Caco-2 (cell line): ENCODE measurements at regions not wholly inside any gene's neighbourhood (a gene's known extent, or its start where the extent isn't known, plus 50 kb on each side); places are given as distances from the start of the nearest gene placed in this dataset.

Experiments
- BruUV-seq: library from RNA; stranded (reverse); fragments of 400-500 nt; replicated peaks from 2 replicates; lab custom pipeline; 2021; lab: Mats Ljungman, UMichigan
- CTCF ChIA-PET: fragments of 300-600 bp; sonication (Branson Sonifier 250); formaldehyde crosslinking; loops from one replicate; lab custom pipeline; 2022; ENCODE audit warnings: antibody characterized with exemption; lab: Charles Lee
- POLR2A ChIA-PET: fragments of 300-600 bp; sonication (Branson Sonifier 250); formaldehyde crosslinking; loops from one replicate; lab custom pipeline; 2022; ENCODE audit warnings: antibody characterized with exemption; lab: Charles Lee
- DNase-seq, 2 experiments: peaks; one replicate each; pipeline versions ENCODE4 v3.0.0 to v3.0.0-alpha.2; 2020 to 2022
- H3K27me3 ChIP-seq: replicated peaks from 2 replicates; pipeline ENCODE4 v1.6.0; 2011; ENCODE audit warnings: low read length; ENCODE audit not compliant: control insufficient read depth, insufficient read depth
- H3K36me3 ChIP-seq: 2 replicates; pipeline ENCODE4 v1.5.1; 2011; ENCODE audit warnings: low read length; ENCODE audit not compliant: control insufficient read depth, insufficient read depth
- H3K4me1 ChIP-seq: fragments of 250-450 bp; sonication (Bioruptor Pico); 2 replicates; pipeline ENCODE4 v1.5.1; 2020; ENCODE audit warnings: mild to moderate bottlenecking
- H3K4me3 ChIP-seq: 2 replicates; pipeline ENCODE4 v1.5.1; 2011; ENCODE audit warnings: low read depth, mild to moderate bottlenecking, control low read depth, low read length
- H3K9me3 ChIP-seq: fragments of 250-450 bp; sonication (Bioruptor Pico); 2 replicates; pipeline ENCODE4 v1.5.1; 2020; ENCODE audit warnings: mild to moderate bottlenecking, moderate library complexity
- H3K27ac Mint-ChIP-seq: one replicate; pipeline ENCODE4 v1.8.0; 2022; ENCODE audit warnings: mixed read lengths; ENCODE audit not compliant: unreplicated experiment
- H3K27me3 Mint-ChIP-seq: one replicate; pipeline ENCODE4 v1.8.0; 2022; ENCODE audit warnings: mixed read lengths; ENCODE audit not compliant: insufficient read depth, unreplicated experiment
- H3K36me3 Mint-ChIP-seq: one replicate; pipeline ENCODE4 v1.8.0; 2022; ENCODE audit warnings: mild to moderate bottlenecking, mixed read lengths; ENCODE audit not compliant: insufficient read depth, unreplicated experiment
- H3K4me1 Mint-ChIP-seq: one replicate; pipeline ENCODE4 v1.8.0; 2022; ENCODE audit warnings: low read depth, mixed read lengths; ENCODE audit not compliant: unreplicated experiment
- H3K4me3 Mint-ChIP-seq: one replicate; pipeline ENCODE4 v1.8.0; 2022; ENCODE audit warnings: mild to moderate bottlenecking, moderate library complexity, mixed read lengths; ENCODE audit not compliant: unreplicated experiment
- H3K9me3 Mint-ChIP-seq: one replicate; pipeline ENCODE4 v1.8.0; 2022; ENCODE audit warnings: mixed read lengths; ENCODE audit not compliant: unreplicated experiment
- intact Hi-C: fragments of 100-400 bp; cut with micrococcal nuclease; formaldehyde crosslinking; loops from one replicate; pipeline ENCODE4 v1.10.0; 2022; ENCODE audit not compliant: unreplicated experiment
- TF ChIP-seq, protein P1 (sequence below), 2 experiments: fragments of 200-600 bp in 1 of 2; IDR thresholded peaks; 1 replicate in 1 of 2; 2 replicates in 1 of 2; pipeline versions ENCODE4 v1.5.1 to v1.8.0; 2011 to 2022; ENCODE audit warnings: antibody characterized with exemption in 1 of 2, control low read depth in 1 of 2, inconsistent platforms in 1 of 2, low read depth in 1 of 2, low read length in 1 of 2, mild to moderate bottlenecking in 1 of 2, moderate library complexity in 1 of 2; ENCODE audit not compliant: insufficient read depth in 1 of 2, severe bottlenecking in 1 of 2, unreplicated experiment in 1 of 2

DNA sequence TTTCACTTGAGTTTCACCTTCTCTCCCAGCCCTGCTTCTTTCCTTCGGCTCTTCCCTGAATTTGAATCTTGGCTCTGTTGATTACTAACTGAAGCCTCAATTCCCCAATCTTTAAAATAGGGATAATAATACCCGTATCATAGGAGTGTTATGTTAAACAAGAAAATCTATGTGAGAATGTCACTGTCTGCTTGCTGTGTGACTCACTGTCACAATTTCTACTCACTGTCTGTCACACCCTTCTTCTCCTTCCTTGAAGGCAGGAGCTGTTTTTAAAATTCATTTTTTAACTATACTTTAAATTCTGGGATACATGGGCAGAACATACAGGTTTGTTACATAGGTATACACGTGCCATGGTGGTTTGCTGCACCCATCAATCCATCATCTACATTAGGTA is 141.6 kb upstream of the CXCR4 start:
- no peaks in the 10 kb centered on the region for H3K4me1 Mint-ChIP-seq
- Histone ChIP-seq H3K9me3 (0 out of 2 replicates have a peak, but pooled peaks cover 3% of the 10 kb centered on the region), H3K36me3 (no peaks in the 10 kb centered on the region), H3K4me1 (no peaks in the 10 kb centered on the region), H3K27me3 (no peaks in the 10 kb centered on the region; the same call in 1 of the 2 replicates), H3K4me3 (no peak overlapping the region)
- no peak for DNase-seq
- H3K36me3 Mint-ChIP-seq: no peaks in the 10 kb centered on the region
- intact Hi-C loops: no loop called here
- no TSS peak for BruUV-seq
- H3K9me3 Mint-ChIP-seq: peaks cover 9% of the 10 kb centered on the region
- no peak overlapping the region for H3K27ac Mint-ChIP-seq
- no peak overlapping the region for H3K4me3 Mint-ChIP-seq
- POLR2A ChIA-PET: no interaction called here
- H3K27me3 Mint-ChIP-seq: peaks cover 7% of the 10 kb centered on the region
- TF ChIP-seq, protein P1, sequence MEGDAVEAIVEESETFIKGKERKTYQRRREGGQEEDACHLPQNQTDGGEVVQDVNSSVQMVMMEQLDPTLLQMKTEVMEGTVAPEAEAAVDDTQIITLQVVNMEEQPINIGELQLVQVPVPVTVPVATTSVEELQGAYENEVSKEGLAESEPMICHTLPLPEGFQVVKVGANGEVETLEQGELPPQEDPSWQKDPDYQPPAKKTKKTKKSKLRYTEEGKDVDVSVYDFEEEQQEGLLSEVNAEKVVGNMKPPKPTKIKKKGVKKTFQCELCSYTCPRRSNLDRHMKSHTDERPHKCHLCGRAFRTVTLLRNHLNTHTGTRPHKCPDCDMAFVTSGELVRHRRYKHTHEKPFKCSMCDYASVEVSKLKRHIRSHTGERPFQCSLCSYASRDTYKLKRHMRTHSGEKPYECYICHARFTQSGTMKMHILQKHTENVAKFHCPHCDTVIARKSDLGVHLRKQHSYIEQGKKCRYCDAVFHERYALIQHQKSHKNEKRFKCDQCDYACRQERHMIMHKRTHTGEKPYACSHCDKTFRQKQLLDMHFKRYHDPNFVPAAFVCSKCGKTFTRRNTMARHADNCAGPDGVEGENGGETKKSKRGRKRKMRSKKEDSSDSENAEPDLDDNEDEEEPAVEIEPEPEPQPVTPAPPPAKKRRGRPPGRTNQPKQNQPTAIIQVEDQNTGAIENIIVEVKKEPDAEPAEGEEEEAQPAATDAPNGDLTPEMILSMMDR (IDR thresholded peaks at IDR 0.05; ENCODE audit: insufficient read depth in 1 of 2, low read depth in 1 of 2, low read length in 1 of 2, severe bottlenecking in 1 of 2, unreplicated experiment in 1 of 2): no peak
- CTCF ChIA-PET: no interaction called here

DNA sequence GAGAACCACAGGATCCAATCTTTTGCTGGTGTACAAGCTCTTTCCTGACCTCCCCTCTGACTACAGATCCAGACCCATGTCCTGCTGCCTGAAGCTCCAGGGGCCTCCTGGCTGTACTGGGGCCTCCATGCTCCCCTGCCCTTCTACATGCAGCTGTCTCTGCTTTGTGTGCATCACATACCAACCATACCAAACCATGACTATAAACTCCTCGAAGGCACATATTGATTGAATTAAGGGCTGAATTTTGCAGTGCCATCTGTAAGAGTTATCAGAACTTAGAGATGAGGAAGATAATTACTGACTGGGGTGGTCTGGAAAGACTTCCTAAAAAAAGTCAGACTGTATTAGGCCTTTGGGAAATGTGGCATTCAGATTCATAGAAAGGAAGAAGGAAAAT is 139.9 kb upstream of the CXCR4 start:
- CTCF ChIA-PET: no interaction called here
- TF ChIP-seq, protein P1 (IDR thresholded peaks at IDR 0.05; ENCODE audit: insufficient read depth in 1 of 2, low read depth in 1 of 2, low read length in 1 of 2, severe bottlenecking in 1 of 2, unreplicated experiment in 1 of 2): no peak
- intact Hi-C loops: no loop called here

DNA sequence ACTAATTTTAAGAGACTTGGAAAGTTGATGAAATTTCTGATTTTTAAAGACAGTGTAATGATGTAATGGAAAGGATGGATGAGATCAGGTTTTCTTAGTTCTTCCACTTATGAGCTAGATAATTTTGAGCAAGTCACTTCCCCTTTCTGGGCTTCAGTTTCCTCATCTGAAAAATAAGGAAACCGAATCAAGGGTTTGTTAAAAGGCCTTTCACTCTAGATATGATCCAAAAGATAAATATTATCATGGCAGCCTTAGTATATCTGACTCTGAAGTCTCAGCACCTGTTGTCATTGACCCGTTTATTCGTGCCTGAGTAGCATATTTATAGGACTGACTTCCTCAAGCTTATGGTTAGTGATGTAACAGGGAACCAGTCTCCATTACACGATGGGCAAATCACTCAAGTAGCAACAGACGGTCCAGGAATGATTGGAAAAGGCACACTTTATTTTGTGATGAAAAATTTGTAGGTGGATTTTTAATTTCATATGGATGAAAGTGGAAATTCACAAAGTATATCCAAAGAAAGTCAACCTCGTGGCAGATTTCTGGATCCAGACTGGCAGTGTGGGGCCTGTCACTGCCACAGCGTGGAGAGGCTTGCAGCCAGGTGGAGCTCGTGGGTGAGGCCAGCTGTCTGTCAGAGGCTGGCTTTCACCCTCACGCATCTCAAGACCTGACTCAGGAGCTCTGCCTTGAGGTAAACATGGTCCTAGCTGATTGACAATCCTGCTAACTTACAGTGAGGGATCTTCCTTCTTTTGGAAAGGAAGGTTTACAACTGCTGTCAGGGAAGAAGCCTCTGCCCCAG is 137.9 kb upstream of the CXCR4 start:
- H3K4me3 ChIP-seq: no peak overlapping the region
- no peaks in the 10 kb centered on the region for H3K36me3 Mint-ChIP-seq
- no TSS peak for BruUV-seq
- H3K4me1 Mint-ChIP-seq: no peaks in the 10 kb centered on the region
- H3K4me3 Mint-ChIP-seq: no peak overlapping the region
- H3K36me3 ChIP-seq: no peaks in the 10 kb centered on the region
- no peak overlapping the region for H3K27ac Mint-ChIP-seq
- ChIA-PET CTCF (no interaction called here), POLR2A (no interaction called here)
- TF ChIP-seq, protein P1 (IDR thresholded peaks at IDR 0.05; ENCODE audit: insufficient read depth in 1 of 2, low read depth in 1 of 2, low read length in 1 of 2, severe bottlenecking in 1 of 2, unreplicated experiment in 1 of 2): peak in 1 of 2 experiments; percentile 17
- H3K4me1 ChIP-seq: no peaks in the 10 kb centered on the region
- no peaks in the 10 kb centered on the region for H3K9me3 ChIP-seq
- DNase-seq: peak in 1 of 2 experiments; percentile 6
- intact Hi-C loops: no loop called here
- H3K27me3 Mint-ChIP-seq: peaks cover 5% of the 10 kb centered on the region
- H3K27me3 ChIP-seq: no peaks in the 10 kb centered on the region; the same call in 1 of the 2 replicates
- H3K9me3 Mint-ChIP-seq: no peaks in the 10 kb centered on the region

More for the DNA sequence above, 139.9 kb upstream of the CXCR4 start:
- no peaks in the 10 kb centered on the region for H3K36me3 ChIP-seq
- no peaks in the 10 kb centered on the region for H3K36me3 Mint-ChIP-seq
- no TSS peak for BruUV-seq
- DNase-seq: no peak
- no peak overlapping the region for H3K4me3 ChIP-seq
- no peaks in the 10 kb centered on the region for H3K4me1 ChIP-seq
- POLR2A ChIA-PET: no interaction called here
- H3K4me3 Mint-ChIP-seq: no peak overlapping the region
- no peak overlapping the region for H3K27ac Mint-ChIP-seq
- H3K4me1 Mint-ChIP-seq: no peaks in the 10 kb centered on the region
- H3K9me3 Mint-ChIP-seq: no peaks in the 10 kb centered on the region
- H3K9me3 ChIP-seq: no peaks in the 10 kb centered on the region
- no peaks in the 10 kb centered on the region for H3K27me3 Mint-ChIP-seq
- H3K27me3 ChIP-seq: no peaks in the 10 kb centered on the region; the same call in 1 of the 2 replicates
